Esophagus muscularis mucosa (tissue), 4 donors: ENCODE measurements at regions not wholly inside any gene's neighbourhood (a gene's known extent, or its start where the extent isn't known, plus 50 kb on each side); places are given as distances from the start of the nearest gene placed in this dataset.

Experiments used
- DNase-seq: peaks from one replicate; pipeline ENCODE4 v3.0.0-alpha.2; 2017; ENCODE audit errors: extremely low spot score
- H3K27ac ChIP-seq, 4 donors: fragments of 200-600 bp; sonication (generic); replicated peaks in 1 of 4; 1 replicate in 3 of 4; 2 replicates in 1 of 4; pipeline ENCODE4 v1.5.1; 2016 to 2019; ENCODE audit warnings: mild to moderate bottlenecking in 1 of 4
- H3K27me3 ChIP-seq, 4 donors: fragments of 200-600 bp; sonication (generic); one replicate each; pipeline versions ENCODE4 v1.5.1 to v1.6.0; 2016 to 2019
- H3K36me3 ChIP-seq, 4 donors: fragments of 200-600 bp; sonication (generic); one replicate each; pipeline ENCODE4 v1.5.1; 2016 to 2019
- H3K4me1 ChIP-seq, 4 donors: fragments of 200-600 bp; sonication (generic); one replicate each; pipeline ENCODE4 v1.5.1; 2016 to 2019
- H3K4me3 ChIP-seq, 4 donors: fragments of 200-600 bp; sonication (generic); 1 replicate in 2 of 4; 2 replicates in 2 of 4; pipeline ENCODE4 v1.5.1; 2016 to 2019; ENCODE audit warnings: mild to moderate bottlenecking in 4 of 4, moderate library complexity in 1 of 4
- H3K9me3 ChIP-seq, 4 donors: fragments of 200-600 bp; sonication (generic); 1 replicate in 3 of 4; 2 replicates in 1 of 4; pipeline ENCODE4 v1.5.1; 2016 to 2019
- EP300 ChIP-seq: sonication (generic); formaldehyde crosslinking; IDR thresholded peaks from one replicate; pipeline ENCODE4 v1.6.1; 2017; ENCODE audit warnings: antibody characterized with exemption
- POLR2A ChIP-seq: fragments of 450-650 bp; IDR thresholded peaks from one replicate; pipeline ENCODE4 v1.6.1; 2017; ENCODE audit warnings: antibody characterized with exemption, moderate library complexity, mild to moderate bottlenecking, low read depth
- POLR2AphosphoS5 ChIP-seq, 2 donors: sonication (generic); formaldehyde crosslinking; IDR thresholded peaks; one replicate each; pipeline ENCODE4 v1.6.1; 2017; ENCODE audit warnings: antibody characterized with exemption in 2 of 2
- WGBS: methylation state at CpG from one replicate; pipeline ENCODE4 v1.1.5; 2018; 5-methylcytosine and 5-hydroxymethylcytosine counted together
- intact Hi-C: fragments of 100-400 bp; cut with DNase I; formaldehyde crosslinking; loops from one replicate; pipeline ENCODE4 v1.15.1; 2023
- TF ChIP-seq, protein P1 (sequence below), 3 experiments: fragments of 200-600 bp in 2 of 3; fragments of 450-650 bp in 1 of 3; sonication (generic) in 2 of 3; IDR thresholded peaks; one replicate each; pipeline ENCODE4 v1.5.1; 2017 to 2019; ENCODE audit warnings: antibody characterized with exemption in 3 of 3, mild to moderate bottlenecking in 2 of 3, moderate library complexity in 1 of 3

DNA sequence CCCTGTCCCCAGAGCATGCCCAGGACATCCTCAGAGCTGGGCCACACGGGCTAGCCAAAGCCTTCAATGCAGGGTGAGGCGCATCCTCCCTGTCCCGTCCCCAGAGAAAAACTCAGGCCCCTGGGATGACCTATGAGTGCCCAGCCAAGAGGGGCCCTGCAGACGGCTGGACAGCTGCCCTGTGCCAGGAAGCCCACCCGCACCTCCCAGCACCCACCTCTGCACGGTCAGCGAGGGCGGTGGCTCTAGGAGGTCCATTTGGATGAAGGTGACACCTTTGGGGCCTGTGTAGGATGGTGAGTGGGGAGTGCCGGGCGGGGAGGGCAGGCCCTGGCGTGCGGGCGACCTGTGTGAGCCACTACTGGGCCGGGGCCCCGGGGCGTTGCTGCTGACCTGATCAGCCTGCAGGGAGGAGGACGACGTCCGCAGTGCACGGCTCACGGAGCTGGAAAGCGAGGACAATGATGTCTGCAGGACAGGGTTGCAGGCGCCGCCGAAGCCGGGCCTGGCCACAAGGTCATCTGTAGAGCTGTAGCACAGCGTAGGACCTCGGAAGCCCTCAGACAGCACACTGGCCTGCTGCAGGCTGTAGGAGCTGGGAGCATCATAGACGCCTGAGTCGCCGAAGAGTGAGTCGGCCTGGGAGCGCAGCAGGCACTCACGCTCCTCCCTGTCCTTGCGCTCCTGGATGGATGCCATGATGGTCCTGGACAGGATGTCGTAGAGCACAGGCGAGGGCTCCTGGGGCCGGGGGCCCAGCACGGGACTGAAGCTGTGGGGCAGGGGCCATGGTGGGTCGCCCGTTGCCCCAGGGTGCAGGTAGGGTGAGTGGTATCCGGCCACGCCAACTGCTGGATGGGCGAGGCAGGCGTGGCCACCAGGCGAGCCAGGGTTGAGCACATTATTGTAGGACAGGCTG, 180.5 kb downstream of the IGLL1 start:
- Histone ChIP-seq H3K36me3 (no peaks in the 10 kb centered on the region), H3K27ac (no peak overlapping the region), H3K27me3 (peaks cover 0 to 9% (median 0%) of the 10 kb centered on the region in 4 donors), H3K9me3 (no peaks in the 10 kb centered on the region), H3K4me1 (peaks cover 4 to 17% (median 12%) of the 10 kb centered on the region in 4 donors), H3K4me3 (no peak overlapping the region)
- TF ChIP-seq POLR2A (no peak), EP300 (no peak), POLR2AphosphoS5 (IDR thresholded peaks at IDR 0.05) (no peak)
- TF ChIP-seq, protein P1, sequence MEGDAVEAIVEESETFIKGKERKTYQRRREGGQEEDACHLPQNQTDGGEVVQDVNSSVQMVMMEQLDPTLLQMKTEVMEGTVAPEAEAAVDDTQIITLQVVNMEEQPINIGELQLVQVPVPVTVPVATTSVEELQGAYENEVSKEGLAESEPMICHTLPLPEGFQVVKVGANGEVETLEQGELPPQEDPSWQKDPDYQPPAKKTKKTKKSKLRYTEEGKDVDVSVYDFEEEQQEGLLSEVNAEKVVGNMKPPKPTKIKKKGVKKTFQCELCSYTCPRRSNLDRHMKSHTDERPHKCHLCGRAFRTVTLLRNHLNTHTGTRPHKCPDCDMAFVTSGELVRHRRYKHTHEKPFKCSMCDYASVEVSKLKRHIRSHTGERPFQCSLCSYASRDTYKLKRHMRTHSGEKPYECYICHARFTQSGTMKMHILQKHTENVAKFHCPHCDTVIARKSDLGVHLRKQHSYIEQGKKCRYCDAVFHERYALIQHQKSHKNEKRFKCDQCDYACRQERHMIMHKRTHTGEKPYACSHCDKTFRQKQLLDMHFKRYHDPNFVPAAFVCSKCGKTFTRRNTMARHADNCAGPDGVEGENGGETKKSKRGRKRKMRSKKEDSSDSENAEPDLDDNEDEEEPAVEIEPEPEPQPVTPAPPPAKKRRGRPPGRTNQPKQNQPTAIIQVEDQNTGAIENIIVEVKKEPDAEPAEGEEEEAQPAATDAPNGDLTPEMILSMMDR (IDR thresholded peaks at IDR 0.05) = no peak
- intact Hi-C loops = loop anchor here (5.0 kb wide), 2 partner anchors 138 to 193 kb away; no protein-coding TSS in a partner anchor
- 92% methylated on average over 28 of the region's 46 CpGs for WGBS
- no peak for DNase-seq

DNA sequence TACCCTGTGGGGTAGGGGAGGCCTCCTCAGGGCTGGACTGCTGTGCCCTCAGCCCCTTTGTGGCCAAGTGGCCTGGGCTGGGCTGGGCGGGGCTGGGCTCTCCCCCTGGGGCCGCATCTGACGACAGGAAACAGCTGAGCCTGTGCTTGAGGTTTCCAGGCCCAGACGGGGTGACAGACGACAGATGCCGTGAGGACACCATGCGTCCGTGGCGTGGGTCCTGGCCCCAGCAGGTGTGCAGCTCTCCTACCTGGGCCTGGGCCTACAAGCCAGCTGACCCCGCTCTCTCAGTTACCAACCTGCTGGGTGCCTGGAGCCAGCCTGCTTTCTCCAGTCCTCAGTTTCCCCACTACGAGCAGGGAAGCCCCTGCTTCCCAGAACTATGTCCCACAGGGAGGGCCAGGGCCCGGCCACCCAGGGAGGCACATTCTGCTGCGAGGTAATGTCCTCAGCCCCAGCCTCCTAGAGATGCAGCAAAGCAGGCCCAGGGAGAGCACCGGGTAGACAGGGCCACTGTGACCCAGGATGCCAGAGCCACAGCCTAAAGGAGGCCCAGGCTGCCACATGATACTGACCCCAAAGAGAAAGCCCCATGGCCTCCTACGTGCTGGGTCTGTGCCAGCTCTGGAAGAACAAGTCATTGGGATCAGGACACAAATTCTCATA, 181.3 kb downstream of the IGLL1 start:
- DNase-seq = no peak
- no peak overlapping the region for H3K4me3 ChIP-seq
- H3K27ac ChIP-seq = no peak overlapping the region
- H3K27me3 ChIP-seq = peaks cover 0 to 7% (median 0%) of the 10 kb centered on the region in 4 donors
- TF ChIP-seq EP300 (no peak), POLR2A (no peak)
- peaks cover 4 to 17% (median 12%) of the 10 kb centered on the region in 4 donors for H3K4me1 ChIP-seq
- H3K9me3 ChIP-seq = no peaks in the 10 kb centered on the region
- H3K36me3 ChIP-seq = no peaks in the 10 kb centered on the region
- intact Hi-C loops = no loop called here
- WGBS = no CpG with 5 or more reads among the region's 15 CpGs

DNA sequence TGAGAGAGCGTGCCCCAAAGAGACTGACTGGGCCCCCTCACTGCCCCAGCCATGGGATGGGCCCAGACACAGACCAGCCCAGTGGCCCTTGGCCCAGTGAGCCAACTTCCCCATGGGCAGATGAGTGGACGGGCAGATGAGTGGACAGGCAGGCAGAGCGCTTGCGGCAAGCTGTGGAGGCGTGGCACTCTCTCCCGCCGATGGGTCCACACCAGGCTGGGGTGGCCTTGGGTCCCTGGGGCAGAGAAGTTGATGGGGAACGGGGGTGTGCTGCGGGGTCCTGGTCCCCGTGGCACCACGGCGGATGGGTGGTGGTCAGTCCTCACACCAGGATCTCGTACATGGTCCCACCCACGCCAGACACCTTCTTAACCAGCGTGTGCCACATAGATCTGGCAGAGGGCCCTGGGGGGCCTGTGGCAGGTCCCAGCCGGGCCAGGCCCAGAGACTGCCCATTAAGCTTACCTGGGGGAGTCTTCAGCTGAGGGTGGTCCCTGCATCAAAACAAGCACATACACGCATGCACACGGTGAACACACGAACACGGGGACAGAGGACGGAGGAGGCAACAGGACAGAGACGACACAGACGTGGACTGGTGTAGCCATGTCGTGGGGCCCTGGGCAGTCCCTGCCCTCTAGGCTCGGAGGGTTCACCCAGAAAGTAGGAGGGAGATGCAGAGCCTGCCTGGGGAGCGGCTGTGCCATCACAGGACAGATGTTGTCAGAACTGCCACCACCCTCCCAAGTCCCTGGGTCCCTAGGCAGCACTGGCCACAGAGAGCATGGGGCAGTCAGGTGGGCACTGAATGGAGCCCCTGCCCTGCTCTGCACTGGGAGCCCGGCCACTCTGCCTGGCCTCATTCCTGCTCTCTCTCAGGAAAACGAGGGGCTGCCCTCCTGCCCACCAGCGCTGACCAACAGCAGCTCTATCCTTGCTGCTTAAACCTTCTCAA, 182.2 kb downstream of the IGLL1 start:
- intact Hi-C loops = no loop called here
- DNase-seq = no peak
- H3K36me3 ChIP-seq = no peaks in the 10 kb centered on the region
- no peak overlapping the region for H3K4me3 ChIP-seq
- 85% methylated on average over 10 of the region's 29 CpGs for WGBS
- H3K27me3 ChIP-seq = peaks cover 0 to 3% (median 0%) of the 10 kb centered on the region in 4 donors
- H3K27ac ChIP-seq = no peak overlapping the region
- TF ChIP-seq EP300 (no peak), POLR2A (no peak), POLR2AphosphoS5 (IDR thresholded peaks at IDR 0.05) (no peak)
- TF ChIP-seq, protein P1 (IDR thresholded peaks at IDR 0.05) = no peak
- H3K4me1 ChIP-seq = peaks cover 4 to 13% (median 10%) of the 10 kb centered on the region in 4 donors
- H3K9me3 ChIP-seq = no peaks in the 10 kb centered on the region

DNA sequence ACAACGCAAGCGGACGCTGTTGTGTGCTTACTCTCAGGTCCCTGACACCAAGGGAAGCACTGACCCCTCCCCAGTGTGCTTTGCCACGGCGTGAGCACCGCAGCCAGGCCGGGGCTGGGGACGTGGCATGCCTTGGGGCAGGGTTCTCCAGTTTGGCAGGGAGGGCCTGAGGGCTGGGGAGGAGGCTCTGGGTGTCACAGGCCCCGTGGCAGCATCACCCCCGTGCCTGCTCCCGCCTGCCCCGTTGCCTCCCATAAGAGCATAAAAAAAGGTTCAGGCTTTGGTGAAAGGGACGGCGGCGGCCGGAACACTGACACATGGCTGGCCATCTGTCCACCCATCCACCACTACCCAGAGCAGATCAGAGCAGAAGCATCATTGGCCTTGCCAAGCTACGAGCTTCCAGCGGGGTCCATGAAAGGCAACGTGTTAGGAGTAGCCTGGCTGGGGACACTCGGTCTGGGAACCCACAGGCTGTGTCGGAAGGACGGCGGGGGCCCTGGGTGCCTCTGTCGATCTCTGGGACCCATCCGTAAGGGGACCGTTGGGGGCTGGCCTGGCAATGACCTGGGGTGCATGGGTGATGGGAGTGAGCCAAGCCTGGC, 183.0 kb downstream of the IGLL1 start:
- no peaks in the 10 kb centered on the region for H3K27me3 ChIP-seq
- WGBS = 84% methylated on average over 26 of the region's 26 CpGs
- TF ChIP-seq POLR2A = no peak
- TF ChIP-seq, protein P1 (IDR thresholded peaks at IDR 0.05) = no peak
- TF ChIP-seq POLR2AphosphoS5 (IDR thresholded peaks at IDR 0.05) = no peak
- TF ChIP-seq EP300 = no peak
- DNase-seq = no peak
- H3K27ac ChIP-seq = no peak overlapping the region
- no peak overlapping the region for H3K4me3 ChIP-seq
- no peaks in the 10 kb centered on the region for H3K36me3 ChIP-seq
- no peaks in the 10 kb centered on the region for H3K9me3 ChIP-seq
- H3K4me1 ChIP-seq = peaks cover 2 to 6% (median 4%) of the 10 kb centered on the region in 4 donors
- intact Hi-C loops = no loop called here
